B cell (primary cell): ENCODE measurements at regions not wholly inside any gene's neighbourhood (a gene's known extent, or its start where the extent isn't known, plus 50 kb on each side); places are given as distances from the start of the nearest gene placed in this dataset.

Source experiments
- ATAC-seq: fragments of 200-7000 bp; cut with Tn5 transposase; one replicate; pipeline ENCODE4 v1.10.0; 2021; ENCODE audit warnings: low read depth, mild to moderate bottlenecking, moderate number of reproducible peaks, moderate library complexity
- CTCF ChIA-PET: fragments of 350-600 bp; sonication (Branson Sonifier 250); formaldehyde crosslinking; loops from one replicate; lab custom pipeline; 2021; ENCODE audit warnings: antibody characterized with exemption, inconsistent platforms; lab: Charles Lee
- POLR2A ChIA-PET: fragments of 350-600 bp; sonication (Branson Sonifier 250); formaldehyde crosslinking; loops from one replicate; lab custom pipeline; 2021; ENCODE audit warnings: antibody characterized with exemption; lab: Charles Lee
- DNase-seq: peaks from one replicate; pipeline ENCODE4 v3.0.0; 2013
- H2AFZ ChIP-seq: 2 replicates; pipeline ENCODE4 v1.6.1; 2012; ENCODE audit warnings: mild to moderate bottlenecking, low read depth, low read length; ENCODE audit not compliant: insufficient read depth, poor library complexity, severe bottlenecking
- H3K27ac ChIP-seq, 2 donors: 1 replicate in 1 of 2; 2 replicates in 1 of 2; pipeline ENCODE4 v1.5.1; 2012 to 2013; ENCODE audit warnings: low read length in 2 of 2, mild to moderate bottlenecking in 2 of 2, moderate library complexity in 1 of 2
- H3K27me3 ChIP-seq, 4 experiments: fragments of 200-600 bp in 1 of 4; sonication (generic) in 1 of 4; replicated peaks in 1 of 4; 1 replicate in 2 of 4; 2 replicates in 2 of 4; pipeline versions ENCODE4 v1.6.1 to v1.7.0; 2013 to 2016; ENCODE audit warnings: low read length in 3 of 4, mild to moderate bottlenecking in 2 of 4, mixed read lengths in 1 of 4, moderate library complexity in 1 of 4; ENCODE audit not compliant: insufficient read depth in 4 of 4, control insufficient read depth in 3 of 4; ENCODE audit errors: control extremely low read depth in 1 of 4
- H3K36me3 ChIP-seq, 2 experiments: replicated peaks in 1 of 2; 1 replicate in 1 of 2; 2 replicates in 1 of 2; pipeline versions ENCODE4 v1.6.1 to v1.7.1; 2013; ENCODE audit warnings: low read length in 1 of 2; ENCODE audit not compliant: insufficient read depth in 2 of 2, control insufficient read depth in 1 of 2; ENCODE audit errors: control extremely low read depth in 1 of 2, extremely low read depth in 1 of 2
- H3K4me1 ChIP-seq, 2 donors: fragments of 200-600 bp in 1 of 2; sonication (generic) in 1 of 2; 1 replicate in 1 of 2; 2 replicates in 1 of 2; pipeline versions ENCODE4 v1.5.1 to v1.6.1; 2013 to 2017; ENCODE audit warnings: low read length in 2 of 2; ENCODE audit not compliant: control insufficient read depth in 2 of 2, insufficient read depth in 2 of 2
- H3K4me2 ChIP-seq: replicated peaks from 2 replicates; pipeline ENCODE3; 2012; ENCODE audit warnings: mild to moderate bottlenecking, low read depth, low read length; ENCODE audit not compliant: poor library complexity, severe bottlenecking
- H3K4me3 ChIP-seq, 5 experiments: fragments of 200-600 bp in 1 of 5; sonication (generic) in 1 of 5; 1 replicate in 3 of 5; 2 replicates in 2 of 5; pipeline versions ENCODE4 v1.5.1 to v1.7.0; 2011 to 2016; ENCODE audit warnings: low read length in 4 of 5, mild to moderate bottlenecking in 4 of 5, low read depth in 2 of 5, control low read depth in 1 of 5, moderate library complexity in 1 of 5; ENCODE audit not compliant: insufficient read depth in 1 of 5; ENCODE audit errors: control extremely low read depth in 1 of 5, extremely low read depth in 1 of 5
- H3K79me2 ChIP-seq: fragments of 200-600 bp; sonication (generic); one replicate; pipeline ENCODE4 v1.6.0; 2016; ENCODE audit warnings: low read length; ENCODE audit not compliant: control insufficient read depth, insufficient read depth
- H3K9ac ChIP-seq: fragments of 200-600 bp; sonication (generic); 2 replicates; pipeline ENCODE4 v1.6.1; 2017; ENCODE audit warnings: mild to moderate bottlenecking, low read length, moderate library complexity
- H3K9me3 ChIP-seq, 3 donors: one replicate each; pipeline versions ENCODE4 v1.6.1 to v1.7.1; 2013; ENCODE audit warnings: low read length in 2 of 3; ENCODE audit not compliant: control insufficient read depth in 2 of 3, insufficient read depth in 1 of 3; ENCODE audit errors: control extremely low read depth in 1 of 3
- H4K20me1 ChIP-seq: 2 replicates; pipeline ENCODE4 v1.6.0; 2012; ENCODE audit warnings: mild to moderate bottlenecking, low read length; ENCODE audit not compliant: insufficient read depth, control insufficient read depth, poor library complexity, severe bottlenecking
- H3K27ac Mint-ChIP-seq: one replicate; pipeline ENCODE4 v1.8.0; 2021; ENCODE audit warnings: mixed read lengths
- H3K27me3 Mint-ChIP-seq: one replicate; pipeline ENCODE4 v1.8.0; 2021; ENCODE audit warnings: mixed read lengths
- H3K4me1 Mint-ChIP-seq: one replicate; pipeline ENCODE4 v1.8.0; 2021; ENCODE audit warnings: mixed read lengths
- H3K4me3 Mint-ChIP-seq: one replicate; pipeline ENCODE4 v1.8.0; 2021; ENCODE audit warnings: mixed read lengths
- H3K9me3 Mint-ChIP-seq: one replicate; pipeline ENCODE4 v1.8.0; 2022; ENCODE audit warnings: mixed read lengths; ENCODE audit not compliant: insufficient read depth
- CTCF ChIP-seq: fragments of 200-600 bp; IDR thresholded peaks from one replicate; pipeline ENCODE4 v1.8.0; 2022; ENCODE audit warnings: antibody characterized with exemption, mild to moderate bottlenecking
- EZH2 ChIP-seq: IDR thresholded peaks from 2 replicates; pipeline ENCODE4 v1.6.1; 2012; ENCODE audit warnings: borderline replicate concordance, low read depth, mild to moderate bottlenecking, moderate library complexity, low read length; ENCODE audit not compliant: insufficient read depth, poor library complexity, severe bottlenecking
- WGBS: methylation state at CpG from one replicate; pipeline ENCODE4 v1.1.5; 2013; ENCODE audit warnings: missing lambda C conversion rate; ENCODE audit not compliant: insufficient coverage; 5-methylcytosine and 5-hydroxymethylcytosine counted together
- intact Hi-C: fragments of 100-400 bp; cut with micrococcal nuclease; formaldehyde crosslinking; loops from one replicate; pipeline ENCODE4 v1.10.0; 2022

DNA sequence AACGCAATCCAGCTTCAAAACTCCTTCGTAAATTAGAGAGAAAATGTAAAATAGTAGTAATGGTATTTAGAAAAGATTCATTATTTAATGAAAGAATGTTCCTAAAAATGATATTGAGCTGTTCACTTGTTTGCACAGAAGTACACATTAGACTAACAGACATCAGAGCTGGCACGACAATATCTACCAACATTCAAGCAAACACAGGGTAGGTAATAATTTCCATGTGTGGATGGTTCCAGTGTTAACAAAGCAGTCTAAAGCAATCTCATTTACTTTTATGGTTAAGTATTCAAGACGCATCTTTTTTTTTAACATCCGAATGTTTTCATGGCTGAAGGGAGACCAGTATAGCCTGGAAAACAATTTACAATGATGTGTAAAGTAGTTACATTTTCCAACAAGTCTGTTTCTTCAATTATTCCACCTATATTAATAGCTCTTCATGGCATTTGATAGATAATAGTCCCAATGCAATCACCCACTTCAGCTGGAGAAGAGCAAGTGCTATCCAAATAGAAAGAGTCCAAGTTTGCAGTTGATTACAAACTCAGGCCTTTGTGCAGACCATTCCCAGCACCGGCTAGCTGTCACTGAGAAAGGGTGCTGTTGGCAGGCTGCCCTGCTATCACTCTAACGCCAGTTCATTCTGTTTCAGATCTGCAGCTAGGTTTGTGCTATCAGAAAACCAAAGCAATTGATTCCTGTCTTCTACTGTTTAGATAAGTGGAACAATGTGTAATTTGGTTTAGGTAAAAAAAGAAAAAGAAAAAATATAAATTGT, 458.8 kb downstream of the DTWD2 start:
- POLR2A ChIA-PET = no interaction called here

GRCh38 chr5:118522626-118523025, 465.7 kb downstream of the DTWD2 start:
- no peaks in the 10 kb centered on the region for H3K9me3 Mint-ChIP-seq
- peaks cover under 1% of the 10 kb centered on the region for H3K4me1 Mint-ChIP-seq
- Histone ChIP-seq H3K4me1 (no peaks in the 10 kb centered on the region), H3K27ac (no peak overlapping the region), H4K20me1 (no peaks in the 10 kb centered on the region), H2AFZ (no peak overlapping the region), H3K79me2 (no peaks in the 10 kb centered on the region), H3K4me2 (no peak overlapping the region), H3K9me3 (no peaks in the 10 kb centered on the region), H3K9ac (no peak overlapping the region), H3K4me3 (no peak overlapping the region), H3K36me3 (no peaks in the 10 kb centered on the region), H3K27me3 (no peaks in the 10 kb centered on the region)
- no peak overlapping the region for H3K27ac Mint-ChIP-seq
- no peak for DNase-seq
- H3K4me3 Mint-ChIP-seq = no peak overlapping the region
- intact Hi-C loops = no loop called here
- TF ChIP-seq EZH2 = no peak
- TF ChIP-seq CTCF = no peak
- ChIA-PET CTCF (no interaction called here), POLR2A (no interaction called here)
- peaks cover 15% of the 10 kb centered on the region for H3K27me3 Mint-ChIP-seq
- ATAC-seq = no peak

More for the DNA sequence above, 458.8 kb downstream of the DTWD2 start:
- CTCF ChIA-PET = no interaction called here
- Mint-ChIP-seq H3K27me3 (peaks cover 21% of the 10 kb centered on the region), H3K27ac (no peak overlapping the region), H3K4me1 (peaks cover 2% of the 10 kb centered on the region), H3K4me3 (no peak overlapping the region), H3K9me3 (no peaks in the 10 kb centered on the region)
- Histone ChIP-seq H3K27me3 (no peaks in the 10 kb centered on the region), H4K20me1 (no peaks in the 10 kb centered on the region), H3K9me3 (no peaks in the 10 kb centered on the region), H2AFZ (no peak overlapping the region), H3K36me3 (no peaks in the 10 kb centered on the region), H3K4me2 (no peak overlapping the region), H3K27ac (no peak overlapping the region), H3K4me1 (no peaks in the 10 kb centered on the region), H3K9ac (no peak overlapping the region), H3K4me3 (no peak overlapping the region), H3K79me2 (no peaks in the 10 kb centered on the region)
- intact Hi-C loops = no loop called here
- WGBS = 100% methylated on average over 1 of the region's 7 CpGs
- TF ChIP-seq EZH2 = no peak
- no peak for TF ChIP-seq CTCF
- ATAC-seq = no peak
- no peak for DNase-seq
